SK-N-SH treated with all-trans-retinoic acid at 6 μM for 48 hours (cell line): ENCODE measurements at regions not wholly inside any gene's neighbourhood (a gene's known extent, or its start where the extent isn't known, plus 50 kb on each side); places are given as distances from the start of the nearest gene placed in this dataset.

Source experiments
- SNAI2 ChIP-seq: fragments of 250-450 bp; sonication (Bioruptor Pico); IDR thresholded peaks from 2 replicates; pipeline ENCODE4 v1.5.0; 2020; ENCODE audit warnings: mild to moderate bottlenecking, moderate library complexity
- TF ChIP-seq, protein P1 (sequence below): fragments of 250-450 bp; sonication (Bioruptor Pico); IDR thresholded peaks from 2 replicates; pipeline ENCODE4 v1.8.0; 2020; ENCODE audit warnings: mild to moderate bottlenecking, moderate library complexity, borderline replicate concordance
- TF ChIP-seq, protein P2 (sequence below): fragments of 250-450 bp; sonication (Bioruptor Pico); IDR thresholded peaks from 2 replicates; pipeline ENCODE4 v1.8.0; 2021; ENCODE audit warnings: low read depth, mild to moderate bottlenecking, moderate library complexity, borderline replicate concordance

DNA sequence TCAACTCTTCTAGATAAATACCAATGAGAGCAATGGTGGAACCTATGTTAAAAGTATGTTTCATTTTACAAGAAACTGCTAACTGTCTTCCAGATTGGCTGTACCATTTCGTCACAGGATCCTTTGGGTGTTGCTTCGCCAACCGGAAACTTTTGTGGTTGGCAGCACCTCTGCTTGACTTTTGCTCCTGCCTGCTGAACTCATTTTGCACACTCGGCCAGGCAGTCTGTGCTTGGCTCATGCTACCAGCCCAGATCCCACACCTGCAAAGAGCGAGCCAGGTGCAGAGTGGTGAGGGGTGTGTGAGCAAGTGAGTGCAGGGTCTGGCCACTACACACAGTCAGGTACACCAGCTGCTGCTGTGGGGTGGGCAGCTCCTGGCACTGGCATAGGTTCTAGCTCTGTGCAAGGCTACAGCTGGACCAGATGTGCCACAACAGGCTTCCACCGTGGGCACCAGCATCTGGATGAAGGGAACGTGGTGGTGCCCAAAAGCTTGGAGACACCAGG, 422.3 kb downstream of the PRR16 start:
- TF ChIP-seq SNAI2 (CRISPR knock-in tag), result no peak
- TF ChIP-seq, protein P1, sequence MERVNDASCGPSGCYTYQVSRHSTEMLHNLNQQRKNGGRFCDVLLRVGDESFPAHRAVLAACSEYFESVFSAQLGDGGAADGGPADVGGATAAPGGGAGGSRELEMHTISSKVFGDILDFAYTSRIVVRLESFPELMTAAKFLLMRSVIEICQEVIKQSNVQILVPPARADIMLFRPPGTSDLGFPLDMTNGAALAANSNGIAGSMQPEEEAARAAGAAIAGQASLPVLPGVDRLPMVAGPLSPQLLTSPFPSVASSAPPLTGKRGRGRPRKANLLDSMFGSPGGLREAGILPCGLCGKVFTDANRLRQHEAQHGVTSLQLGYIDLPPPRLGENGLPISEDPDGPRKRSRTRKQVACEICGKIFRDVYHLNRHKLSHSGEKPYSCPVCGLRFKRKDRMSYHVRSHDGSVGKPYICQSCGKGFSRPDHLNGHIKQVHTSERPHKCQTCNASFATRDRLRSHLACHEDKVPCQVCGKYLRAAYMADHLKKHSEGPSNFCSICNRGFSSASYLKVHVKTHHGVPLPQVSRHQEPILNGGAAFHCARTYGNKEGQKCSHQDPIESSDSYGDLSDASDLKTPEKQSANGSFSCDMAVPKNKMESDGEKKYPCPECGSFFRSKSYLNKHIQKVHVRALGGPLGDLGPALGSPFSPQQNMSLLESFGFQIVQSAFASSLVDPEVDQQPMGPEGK (CRISPR knock-in tag), result no peak
- TF ChIP-seq, protein P2, sequence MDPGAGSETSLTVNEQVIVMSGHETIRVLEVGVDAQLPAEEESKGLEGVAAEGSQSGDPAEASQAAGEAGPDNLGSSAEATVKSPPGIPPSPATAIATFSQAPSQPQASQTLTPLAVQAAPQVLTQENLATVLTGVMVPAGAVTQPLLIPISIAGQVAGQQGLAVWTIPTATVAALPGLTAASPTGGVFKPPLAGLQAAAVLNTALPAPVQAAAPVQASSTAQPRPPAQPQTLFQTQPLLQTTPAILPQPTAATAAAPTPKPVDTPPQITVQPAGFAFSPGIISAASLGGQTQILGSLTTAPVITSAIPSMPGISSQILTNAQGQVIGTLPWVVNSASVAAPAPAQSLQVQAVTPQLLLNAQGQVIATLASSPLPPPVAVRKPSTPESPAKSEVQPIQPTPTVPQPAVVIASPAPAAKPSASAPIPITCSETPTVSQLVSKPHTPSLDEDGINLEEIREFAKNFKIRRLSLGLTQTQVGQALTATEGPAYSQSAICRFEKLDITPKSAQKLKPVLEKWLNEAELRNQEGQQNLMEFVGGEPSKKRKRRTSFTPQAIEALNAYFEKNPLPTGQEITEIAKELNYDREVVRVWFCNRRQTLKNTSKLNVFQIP, result no peak
